ENCODE measurements at regions not wholly inside any gene's neighbourhood (a gene's known extent, or its start where the extent isn't known, plus 50 kb on each side); places are given as distances from the start of the nearest gene placed in this dataset.

DNA sequence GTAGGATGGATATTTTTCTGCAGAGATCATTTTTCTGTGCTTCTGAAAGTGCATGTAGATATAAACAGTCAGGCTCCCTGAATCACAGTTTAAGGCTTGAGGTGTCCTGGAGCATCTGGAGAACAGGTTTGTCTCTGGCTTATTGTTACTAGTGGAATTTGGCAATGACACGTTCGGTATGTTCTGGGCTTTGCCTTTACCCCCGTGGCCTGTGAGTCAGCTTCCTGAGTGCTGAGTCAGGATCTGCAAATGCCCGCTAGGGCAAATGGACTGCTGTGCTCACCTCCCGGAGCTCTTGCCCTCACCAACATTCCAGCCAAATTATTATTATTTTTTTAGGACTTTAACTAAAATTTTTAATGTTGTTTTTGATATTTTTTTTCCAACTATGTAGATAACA is 192.5 kb upstream of the PRSS1 start:
- H3K4me1 ChIP-seq: no peaks in the 10 kb centered on the region
- no peak overlapping the region for H3K4me3 ChIP-seq
- DNase-seq: peak in 1 of 2 donors; percentile 31
- H3K36me3 ChIP-seq: no peaks in the 10 kb centered on the region
- H3K27ac ChIP-seq: no peak overlapping the region
- H3K9me3 ChIP-seq: no peaks in the 10 kb centered on the region
- no peaks in the 10 kb centered on the region for H3K27me3 ChIP-seq
- TF ChIP-seq POLR2A (IDR thresholded peaks at IDR 0.05): no peak
- TF ChIP-seq, protein P1, sequence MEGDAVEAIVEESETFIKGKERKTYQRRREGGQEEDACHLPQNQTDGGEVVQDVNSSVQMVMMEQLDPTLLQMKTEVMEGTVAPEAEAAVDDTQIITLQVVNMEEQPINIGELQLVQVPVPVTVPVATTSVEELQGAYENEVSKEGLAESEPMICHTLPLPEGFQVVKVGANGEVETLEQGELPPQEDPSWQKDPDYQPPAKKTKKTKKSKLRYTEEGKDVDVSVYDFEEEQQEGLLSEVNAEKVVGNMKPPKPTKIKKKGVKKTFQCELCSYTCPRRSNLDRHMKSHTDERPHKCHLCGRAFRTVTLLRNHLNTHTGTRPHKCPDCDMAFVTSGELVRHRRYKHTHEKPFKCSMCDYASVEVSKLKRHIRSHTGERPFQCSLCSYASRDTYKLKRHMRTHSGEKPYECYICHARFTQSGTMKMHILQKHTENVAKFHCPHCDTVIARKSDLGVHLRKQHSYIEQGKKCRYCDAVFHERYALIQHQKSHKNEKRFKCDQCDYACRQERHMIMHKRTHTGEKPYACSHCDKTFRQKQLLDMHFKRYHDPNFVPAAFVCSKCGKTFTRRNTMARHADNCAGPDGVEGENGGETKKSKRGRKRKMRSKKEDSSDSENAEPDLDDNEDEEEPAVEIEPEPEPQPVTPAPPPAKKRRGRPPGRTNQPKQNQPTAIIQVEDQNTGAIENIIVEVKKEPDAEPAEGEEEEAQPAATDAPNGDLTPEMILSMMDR (IDR thresholded peaks at IDR 0.05): no peak
- intact Hi-C loops (cut with DNase I; ENCODE audit: low total_unique reads): no loop called here

DNA sequence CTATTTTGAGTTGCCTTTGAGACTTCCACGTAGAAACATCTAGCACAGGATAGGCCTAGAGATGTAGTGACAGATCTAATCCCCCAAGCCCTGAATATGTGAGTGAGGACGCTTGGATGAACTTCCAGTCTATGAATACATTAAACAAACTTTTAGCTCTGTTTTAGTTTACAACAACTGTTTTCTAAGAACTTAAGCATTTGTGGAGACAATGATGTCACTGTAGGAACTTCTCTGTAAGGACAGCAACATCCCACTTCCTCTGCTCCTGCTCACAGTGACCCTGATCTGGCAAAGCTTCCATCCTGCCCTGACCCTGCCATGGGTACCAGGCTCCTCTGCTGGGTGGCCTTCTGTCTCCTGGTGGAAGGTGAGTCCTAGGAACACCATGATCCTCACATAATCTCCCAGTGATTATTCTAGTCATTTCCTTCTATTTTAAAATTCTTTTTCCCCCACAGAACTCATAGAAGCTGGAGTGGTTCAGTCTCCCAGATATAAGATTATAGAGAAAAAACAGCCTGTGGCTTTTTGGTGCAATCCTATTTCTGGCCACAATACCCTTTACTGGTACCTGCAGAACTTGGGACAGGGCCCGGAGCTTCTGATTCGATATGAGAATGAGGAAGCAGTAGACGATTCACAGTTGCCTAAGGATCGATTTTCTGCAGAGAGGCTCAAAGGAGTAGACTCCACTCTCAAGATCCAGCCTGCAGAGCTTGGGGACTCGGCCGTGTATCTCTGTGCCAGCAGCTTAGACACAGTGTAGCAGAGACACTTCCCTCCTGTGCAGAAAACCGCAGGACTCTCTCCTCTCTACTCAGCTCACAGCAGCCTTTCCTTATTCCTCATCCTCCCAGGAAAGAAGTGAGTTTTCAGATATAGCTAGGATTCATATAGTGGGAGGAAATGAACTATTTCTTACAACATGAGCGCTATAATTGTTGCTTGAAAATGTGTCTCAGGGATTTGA is 194.4 kb upstream of the PRSS1 start:
- DNase-seq: no peak
- H3K4me1 ChIP-seq: no peaks in the 10 kb centered on the region
- no peaks in the 10 kb centered on the region for H3K27me3 ChIP-seq
- H3K27ac ChIP-seq: no peak overlapping the region
- H3K36me3 ChIP-seq: no peaks in the 10 kb centered on the region
- H3K4me3 ChIP-seq: no peak overlapping the region
- H3K9me3 ChIP-seq: no peaks in the 10 kb centered on the region
- intact Hi-C loops (cut with DNase I; ENCODE audit: low total_unique reads): no loop called here
- no peak for TF ChIP-seq POLR2A (IDR thresholded peaks at IDR 0.05)
- TF ChIP-seq, protein P1 (IDR thresholded peaks at IDR 0.05): no peak

DNA sequence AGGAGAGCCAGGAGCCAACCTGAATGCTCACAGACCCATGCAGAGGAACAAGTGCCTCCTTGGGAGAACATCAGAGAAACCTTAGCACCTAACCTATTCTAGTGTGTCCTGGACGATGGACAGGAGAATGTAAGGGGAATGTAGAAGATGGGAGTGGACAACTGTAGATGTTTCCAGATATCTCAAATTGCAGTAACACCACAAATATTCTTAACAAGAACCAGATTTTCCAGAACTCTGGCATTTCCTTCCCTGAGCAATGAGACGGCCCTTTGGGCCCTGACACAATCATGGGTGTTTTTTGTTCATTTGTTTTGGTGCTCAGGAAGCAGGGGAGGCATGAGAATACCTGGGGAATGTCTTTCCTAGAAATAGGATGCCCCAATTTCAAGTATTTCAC is 196.1 kb upstream of the PRSS1 start:
- TF ChIP-seq POLR2A (IDR thresholded peaks at IDR 0.05): no peak
- intact Hi-C loops (cut with DNase I; ENCODE audit: low total_unique reads): no loop called here

DNA sequence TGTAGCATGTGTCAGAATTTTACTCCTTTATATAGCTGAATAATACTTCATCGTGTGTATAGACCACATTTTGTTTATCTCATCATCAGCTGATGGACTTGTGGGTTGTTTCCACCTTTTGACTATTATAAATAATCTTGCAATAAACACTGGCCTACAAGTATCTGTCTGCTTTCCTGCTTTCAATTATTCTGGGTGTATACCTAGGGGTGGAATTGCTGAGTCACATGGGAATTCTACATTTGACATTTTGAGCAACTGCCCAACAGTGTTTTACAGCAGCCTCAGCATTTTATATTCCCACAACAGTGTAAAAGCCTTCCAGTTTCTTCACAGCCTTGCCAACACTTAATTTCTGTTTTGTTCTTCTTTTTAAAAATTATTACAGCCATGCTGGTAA is 200.3 kb upstream of the PRSS1 start:
- Histone ChIP-seq H3K4me3 (no peak overlapping the region), H3K9me3 (no peaks in the 10 kb centered on the region), H3K27ac (no peak overlapping the region), H3K36me3 (no peaks in the 10 kb centered on the region), H3K4me1 (no peaks in the 10 kb centered on the region), H3K27me3 (no peaks in the 10 kb centered on the region)
- intact Hi-C loops (cut with DNase I; ENCODE audit: low total_unique reads): no loop called here
- TF ChIP-seq POLR2A (IDR thresholded peaks at IDR 0.05): no peak
- TF ChIP-seq, protein P1 (IDR thresholded peaks at IDR 0.05): no peak
- no peak for DNase-seq

More for the DNA sequence above, 196.1 kb upstream of the PRSS1 start:
- Histone ChIP-seq H3K9me3 (no peaks in the 10 kb centered on the region), H3K4me3 (no peak overlapping the region), H3K4me1 (no peaks in the 10 kb centered on the region), H3K27ac (no peak overlapping the region), H3K27me3 (no peaks in the 10 kb centered on the region), H3K36me3 (no peaks in the 10 kb centered on the region)
- DNase-seq: no peak

DNA sequence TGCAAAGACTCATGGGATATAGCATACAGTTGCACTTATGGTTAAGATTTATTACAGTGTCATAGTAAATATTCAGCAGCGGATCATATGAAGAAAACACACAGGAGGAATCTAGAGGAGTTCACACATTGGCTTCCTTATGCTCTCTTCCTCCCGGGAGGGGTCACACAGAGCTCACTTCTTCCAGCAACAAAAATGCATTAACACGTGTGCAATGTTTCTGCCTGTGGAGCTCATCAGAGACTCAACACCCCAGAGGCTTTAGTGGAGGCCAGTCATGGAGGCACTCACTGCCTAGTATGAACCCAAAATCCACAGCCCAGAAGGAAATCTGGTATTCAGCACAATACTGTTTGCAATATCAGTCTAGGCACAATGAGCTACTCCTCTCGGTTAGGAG is 202.8 kb upstream of the PRSS1 start:
- no peak overlapping the region for H3K27ac ChIP-seq
- H3K36me3 ChIP-seq: no peaks in the 10 kb centered on the region
- H3K4me1 ChIP-seq: no peaks in the 10 kb centered on the region
- intact Hi-C loops (cut with DNase I; ENCODE audit: low total_unique reads): no loop called here
- no peak overlapping the region for H3K4me3 ChIP-seq
- no peaks in the 10 kb centered on the region for H3K27me3 ChIP-seq
- H3K9me3 ChIP-seq: no peaks in the 10 kb centered on the region
- TF ChIP-seq, protein P1 (IDR thresholded peaks at IDR 0.05): no peak
- TF ChIP-seq POLR2A (IDR thresholded peaks at IDR 0.05): no peak
- DNase-seq: no peak
